Breast epithelium (tissue), 4 donors: ENCODE measurements at regions not wholly inside any gene's neighbourhood (a gene's known extent, or its start where the extent isn't known, plus 50 kb on each side); places are given as distances from the start of the nearest gene placed in this dataset.

Experiments
- DNase-seq, 2 donors: peaks; one replicate each; pipeline ENCODE4 v3.0.0-alpha.2; 2019; ENCODE audit warnings: low spot score in 2 of 2
- H3K27ac ChIP-seq, 2 donors: fragments of 200-600 bp; sonication (generic) in 1 of 2; one replicate each; pipeline ENCODE4 v1.5.1; 2016 to 2019; ENCODE audit warnings: mild to moderate bottlenecking in 1 of 2
- H3K27me3 ChIP-seq, 2 donors: fragments of 200-600 bp; sonication (generic) in 1 of 2; one replicate each; pipeline versions ENCODE4 v1.5.1 to v1.6.0; 2017 to 2019; ENCODE audit warnings: control low read depth in 1 of 2, mild to moderate bottlenecking in 1 of 2
- H3K36me3 ChIP-seq: fragments of 200-600 bp; one replicate; pipeline ENCODE4 v1.5.1; 2019
- H3K4me1 ChIP-seq, 2 donors: fragments of 200-600 bp; sonication (generic); one replicate each; pipeline ENCODE4 v1.5.1; 2016 to 2019; ENCODE audit warnings: control low read depth in 1 of 2
- H3K4me3 ChIP-seq, 3 donors: fragments of 200-600 bp; sonication (generic); 1 replicate in 2 of 3; 2 replicates in 1 of 3; pipeline ENCODE4 v1.5.1; 2016 to 2019; ENCODE audit warnings: mild to moderate bottlenecking in 3 of 3, moderate library complexity in 2 of 3
- H3K9me3 ChIP-seq, 2 donors: fragments of 200-600 bp; sonication (generic) in 1 of 2; one replicate each; pipeline ENCODE4 v1.5.1; 2016 to 2019; ENCODE audit warnings: control low read depth in 1 of 2
- POLR2A ChIP-seq: fragments of 450-650 bp; IDR thresholded peaks from one replicate; pipeline ENCODE4 v1.6.1; 2016; ENCODE audit warnings: antibody characterized with exemption, mild to moderate bottlenecking, moderate library complexity
- POLR2AphosphoS5 ChIP-seq, 3 donors: sonication (generic); formaldehyde crosslinking; IDR thresholded peaks; one replicate each; pipeline ENCODE4 v1.6.1; 2017; ENCODE audit warnings: antibody characterized with exemption in 3 of 3
- intact Hi-C: fragments of 100-400 bp; cut with DNase I; formaldehyde crosslinking; loops from one replicate; pipeline ENCODE4 v1.15.1; 2023; ENCODE audit warnings: low total_unique reads
- TF ChIP-seq, protein P1 (sequence below), 3 donors: fragments of 450-650 bp; IDR thresholded peaks; one replicate each; pipeline ENCODE4 v1.5.1; 2016 to 2017; ENCODE audit warnings: antibody characterized with exemption in 3 of 3, mild to moderate bottlenecking in 3 of 3, moderate library complexity in 3 of 3

DNA sequence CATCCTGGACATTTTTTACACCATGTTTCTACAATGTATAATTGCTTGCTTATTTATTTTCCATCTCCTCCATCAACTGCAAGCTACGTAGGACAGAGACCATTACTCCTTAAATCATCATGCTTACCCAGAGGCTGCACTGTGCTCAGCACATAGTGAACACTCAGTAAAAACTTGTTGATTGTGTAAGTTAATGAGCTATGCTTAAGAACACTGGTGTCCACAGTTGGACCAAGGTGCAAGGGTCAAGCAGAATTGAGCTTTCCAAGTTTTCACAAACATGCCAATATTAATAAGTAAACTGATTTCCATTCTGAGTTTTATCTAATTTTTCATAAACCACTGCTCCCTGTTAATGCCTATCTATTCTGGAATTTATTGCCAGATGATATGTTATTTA is 464.2 kb upstream of the TCF4 start:
- Histone ChIP-seq H3K36me3 (no peaks in the 10 kb centered on the region), H3K27me3 (no peaks in the 10 kb centered on the region), H3K4me1 (no peaks in the 10 kb centered on the region), H3K9me3 (peaks cover 8 to 14% of the 10 kb centered on the region in 2 donors), H3K27ac (no peak overlapping the region), H3K4me3 (no peak overlapping the region)
- no peak for DNase-seq
- TF ChIP-seq POLR2AphosphoS5 (IDR thresholded peaks at IDR 0.05) (no peak), POLR2A (no peak)
- TF ChIP-seq, protein P1, sequence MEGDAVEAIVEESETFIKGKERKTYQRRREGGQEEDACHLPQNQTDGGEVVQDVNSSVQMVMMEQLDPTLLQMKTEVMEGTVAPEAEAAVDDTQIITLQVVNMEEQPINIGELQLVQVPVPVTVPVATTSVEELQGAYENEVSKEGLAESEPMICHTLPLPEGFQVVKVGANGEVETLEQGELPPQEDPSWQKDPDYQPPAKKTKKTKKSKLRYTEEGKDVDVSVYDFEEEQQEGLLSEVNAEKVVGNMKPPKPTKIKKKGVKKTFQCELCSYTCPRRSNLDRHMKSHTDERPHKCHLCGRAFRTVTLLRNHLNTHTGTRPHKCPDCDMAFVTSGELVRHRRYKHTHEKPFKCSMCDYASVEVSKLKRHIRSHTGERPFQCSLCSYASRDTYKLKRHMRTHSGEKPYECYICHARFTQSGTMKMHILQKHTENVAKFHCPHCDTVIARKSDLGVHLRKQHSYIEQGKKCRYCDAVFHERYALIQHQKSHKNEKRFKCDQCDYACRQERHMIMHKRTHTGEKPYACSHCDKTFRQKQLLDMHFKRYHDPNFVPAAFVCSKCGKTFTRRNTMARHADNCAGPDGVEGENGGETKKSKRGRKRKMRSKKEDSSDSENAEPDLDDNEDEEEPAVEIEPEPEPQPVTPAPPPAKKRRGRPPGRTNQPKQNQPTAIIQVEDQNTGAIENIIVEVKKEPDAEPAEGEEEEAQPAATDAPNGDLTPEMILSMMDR (IDR thresholded peaks at IDR 0.05), result no peak
- intact Hi-C loops, result no loop called here

DNA sequence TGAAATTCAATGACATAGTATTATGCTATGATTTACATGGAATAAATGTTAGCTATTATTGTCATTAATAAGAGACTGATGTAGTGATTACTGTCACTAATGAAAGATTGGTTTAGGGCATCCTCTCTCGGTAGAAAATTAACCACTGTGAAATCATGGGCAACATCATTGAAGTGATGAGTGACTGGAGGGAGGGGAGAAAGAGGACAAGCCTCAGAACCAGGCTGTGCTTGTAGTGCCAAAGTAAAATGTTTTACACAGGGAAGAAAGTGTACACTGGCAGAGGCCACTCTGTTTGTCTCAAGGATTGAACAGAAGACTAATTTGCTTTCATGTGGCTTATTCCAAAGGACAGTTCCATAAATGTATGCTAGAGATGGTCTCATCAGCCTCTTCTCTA is 456.2 kb upstream of the TCF4 start:
- no peak for DNase-seq
- H3K4me1 ChIP-seq, result no peaks in the 10 kb centered on the region
- no peak for TF ChIP-seq POLR2A
- TF ChIP-seq POLR2AphosphoS5 (IDR thresholded peaks at IDR 0.05), result no peak
- TF ChIP-seq, protein P1 (IDR thresholded peaks at IDR 0.05), result no peak
- no peak overlapping the region for H3K4me3 ChIP-seq
- H3K9me3 ChIP-seq, result peaks cover 8 to 14% of the 10 kb centered on the region in 2 donors
- no peaks in the 10 kb centered on the region for H3K36me3 ChIP-seq
- no peaks in the 10 kb centered on the region for H3K27me3 ChIP-seq
- no peak overlapping the region for H3K27ac ChIP-seq
- intact Hi-C loops, result no loop called here

DNA sequence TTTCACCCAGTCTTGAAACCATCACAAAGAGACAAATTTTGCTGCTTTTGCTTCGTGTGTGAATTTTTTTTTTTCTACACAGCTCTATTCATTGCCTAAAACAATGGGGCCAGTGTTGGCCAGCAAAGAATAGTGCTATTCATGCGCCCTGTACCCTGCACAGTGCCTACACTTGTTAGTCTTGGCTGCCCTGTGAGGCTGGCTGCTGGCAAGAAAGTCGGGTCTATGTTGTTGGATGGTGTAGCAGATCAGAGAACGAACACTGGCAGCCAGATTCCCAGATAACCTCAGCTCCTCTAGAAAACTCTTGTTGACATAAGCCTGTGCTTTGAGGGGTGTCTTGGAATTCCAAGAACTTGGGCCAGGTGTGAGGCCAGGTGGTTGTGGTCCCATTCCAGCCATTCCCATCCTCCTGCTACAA is 455.7 kb upstream of the TCF4 start:
- Histone ChIP-seq H3K4me1 (no peaks in the 10 kb centered on the region), H3K4me3 (no peak overlapping the region), H3K27ac (no peak overlapping the region), H3K9me3 (peaks cover 8 to 10% of the 10 kb centered on the region in 2 donors), H3K27me3 (no peaks in the 10 kb centered on the region), H3K36me3 (no peaks in the 10 kb centered on the region)
- intact Hi-C loops, result no loop called here
- DNase-seq, result peak in 1 of 2 donors; percentile 82
- no peak for TF ChIP-seq POLR2A
- TF ChIP-seq POLR2AphosphoS5 (IDR thresholded peaks at IDR 0.05), result no peak
- TF ChIP-seq, protein P1 (IDR thresholded peaks at IDR 0.05), result no peak

DNA sequence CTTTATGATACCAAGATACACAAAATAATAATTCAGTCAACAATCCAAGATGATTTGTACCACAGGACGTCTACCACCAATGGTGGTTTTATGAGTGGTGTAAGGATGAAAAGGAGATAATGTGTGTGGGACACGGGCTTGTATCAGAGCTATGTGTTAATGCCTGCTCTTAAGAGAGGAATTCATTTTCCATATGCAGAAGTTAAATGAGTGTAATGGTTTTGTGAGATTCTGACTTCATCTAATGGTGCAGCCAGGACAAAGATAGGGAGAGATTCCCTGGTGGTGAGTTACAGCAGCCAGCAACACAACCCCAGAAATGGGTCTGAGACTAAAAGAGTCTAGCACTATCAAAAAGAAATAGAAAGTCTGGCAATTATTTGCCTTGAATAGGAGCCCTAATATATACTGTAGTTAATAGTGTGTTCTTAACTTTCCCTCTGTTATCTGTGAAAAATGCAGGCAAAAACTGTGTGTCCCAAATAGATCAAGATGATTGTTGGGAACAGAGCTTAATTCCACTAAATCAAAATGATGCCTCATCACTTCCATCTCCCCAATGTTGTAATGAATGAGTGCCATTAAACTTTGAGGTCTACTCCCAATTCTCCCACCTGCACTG is 455.0 kb upstream of the TCF4 start:
- H3K27ac ChIP-seq, result no peak overlapping the region
- TF ChIP-seq POLR2A, result no peak
- TF ChIP-seq, protein P1 (IDR thresholded peaks at IDR 0.05), result no peak
- H3K36me3 ChIP-seq, result no peaks in the 10 kb centered on the region
- intact Hi-C loops, result no loop called here
- H3K27me3 ChIP-seq, result no peaks in the 10 kb centered on the region
- H3K9me3 ChIP-seq, result peaks cover 2 to 4% of the 10 kb centered on the region in 2 donors
- no peak overlapping the region for H3K4me3 ChIP-seq
- H3K4me1 ChIP-seq, result no peaks in the 10 kb centered on the region
- DNase-seq, result no peak

DNA sequence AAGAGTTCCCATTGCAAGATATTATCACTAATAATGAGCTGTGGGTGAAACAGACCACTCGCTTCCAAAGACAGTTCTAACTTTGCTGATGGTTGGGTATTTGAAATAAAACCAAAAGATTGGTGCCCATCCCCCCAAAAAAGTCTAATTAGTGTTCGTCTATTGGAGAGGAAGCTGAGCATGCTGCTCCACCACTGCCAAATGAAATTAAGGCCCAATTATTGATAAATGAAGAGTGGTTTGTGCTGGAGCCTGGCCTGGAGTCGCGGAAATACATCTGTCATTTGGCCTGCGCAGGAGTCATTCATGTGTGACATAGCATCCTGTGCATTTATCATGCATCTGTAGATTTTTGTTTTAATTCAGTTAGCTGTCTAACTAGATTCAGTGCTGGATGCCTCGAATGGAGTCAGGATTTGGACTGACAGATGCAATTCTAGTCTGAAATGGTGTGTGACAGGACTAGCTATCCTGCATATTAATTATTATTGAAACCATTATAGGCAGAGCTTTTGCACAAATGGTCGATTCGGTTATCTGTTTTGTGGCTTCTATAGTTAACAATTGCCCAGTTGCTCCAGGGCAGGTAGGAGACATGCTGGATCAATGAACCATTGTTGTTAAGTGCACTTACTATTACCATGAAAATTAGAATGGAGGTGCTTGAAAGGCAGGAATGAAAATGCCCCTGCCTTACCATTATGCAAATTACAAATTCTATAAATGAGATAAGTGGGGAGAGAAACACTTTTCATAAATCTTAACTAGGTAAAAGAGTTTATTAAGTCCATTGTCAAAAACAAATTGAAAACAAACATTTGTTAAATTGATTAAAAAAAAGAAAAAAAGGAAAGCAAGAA is 450.4 kb upstream of the TCF4 start:
- Histone ChIP-seq H3K36me3 (no peaks in the 10 kb centered on the region), H3K27ac (no peak overlapping the region), H3K4me1 (no peaks in the 10 kb centered on the region), H3K9me3 (peaks cover 0 to under 1% of the 10 kb centered on the region in 2 donors), H3K27me3 (no peaks in the 10 kb centered on the region), H3K4me3 (no peak overlapping the region)
- intact Hi-C loops, result no loop called here
- TF ChIP-seq POLR2A, result no peak
- no peak for TF ChIP-seq POLR2AphosphoS5 (IDR thresholded peaks at IDR 0.05)
- TF ChIP-seq, protein P1 (IDR thresholded peaks at IDR 0.05), result no peak
- DNase-seq, result no peak
